DND-41 (cell line): ENCODE measurements at regions not wholly inside any gene's neighbourhood (a gene's known extent, or its start where the extent isn't known, plus 50 kb on each side); places are given as distances from the start of the nearest gene placed in this dataset.

Source experiments
- ATAC-seq: fragments of 200-7000 bp; cut with Tn5 transposase; 3 replicates; pipeline ENCODE4 v1.9.1; 2021; ENCODE audit warnings: low read depth; ENCODE audit not compliant: insufficient read depth
- DNase-seq: peaks from one replicate; pipeline ENCODE4 v3.0.0-alpha.2; 2020
- H2AFZ ChIP-seq: 2 replicates; pipeline ENCODE4 v1.6.0; 2012; ENCODE audit warnings: low read depth, low read length
- H3K27ac ChIP-seq: 2 replicates; pipeline ENCODE4 v1.5.1; 2012; ENCODE audit warnings: low read length, inconsistent platforms
- H3K27me3 ChIP-seq: fragments of 200-600 bp; sonication (generic); 2 replicates; pipeline ENCODE4 v1.6.0; 2012; ENCODE audit warnings: low read length, mild to moderate bottlenecking, inconsistent platforms; ENCODE audit not compliant: insufficient read depth, poor library complexity
- H3K36me3 ChIP-seq: 2 replicates; pipeline ENCODE4 v1.5.1; 2012; ENCODE audit warnings: low read length, inconsistent platforms; ENCODE audit not compliant: insufficient read depth
- H3K4me1 ChIP-seq: 2 replicates; pipeline ENCODE4 v1.5.1; 2012; ENCODE audit warnings: mild to moderate bottlenecking, low read length; ENCODE audit not compliant: insufficient read depth
- H3K4me2 ChIP-seq: 2 replicates; pipeline ENCODE4 v1.6.0; 2012; ENCODE audit warnings: mild to moderate bottlenecking, moderate library complexity, low read length, inconsistent platforms; ENCODE audit not compliant: insufficient read depth
- H3K4me3 ChIP-seq, 2 experiments: fragments of 200-600 bp in 1 of 2; shearing (Covaris generic) in 1 of 2; 2 replicates each; pipeline ENCODE4 v1.5.1; 2012 to 2016; ENCODE audit warnings: inconsistent platforms in 2 of 2, low read length in 2 of 2, mild to moderate bottlenecking in 2 of 2, low read depth in 1 of 2, moderate library complexity in 1 of 2
- H3K79me2 ChIP-seq: 2 replicates; pipeline ENCODE4 v1.6.0; 2012; ENCODE audit warnings: low read length, inconsistent platforms; ENCODE audit not compliant: insufficient read depth
- H3K9ac ChIP-seq: 2 replicates; pipeline ENCODE4 v1.6.0; 2012; ENCODE audit warnings: low read depth, mild to moderate bottlenecking, inconsistent platforms, low read length, moderate library complexity
- H3K9me3 ChIP-seq: 2 replicates; pipeline ENCODE4 v1.5.1; 2012; ENCODE audit warnings: low read length, moderate library complexity, mild to moderate bottlenecking, inconsistent platforms; ENCODE audit not compliant: insufficient read depth, severe bottlenecking
- H4K20me1 ChIP-seq: 2 replicates; pipeline ENCODE4 v1.6.0; 2012; ENCODE audit warnings: low read length; ENCODE audit not compliant: insufficient read depth
- EZH2 ChIP-seq: IDR thresholded peaks from 3 replicates; pipeline ENCODE4 v1.6.1; 2012; ENCODE audit warnings: borderline replicate concordance, low read depth, mild to moderate bottlenecking, moderate library complexity, low read length, inconsistent platforms; ENCODE audit not compliant: severe bottlenecking
- TF ChIP-seq, protein P1 (sequence below): IDR thresholded peaks from 2 replicates; pipeline ENCODE4 v1.5.1; 2012; ENCODE audit warnings: borderline replicate concordance, low read length, moderate library complexity, mild to moderate bottlenecking; ENCODE audit not compliant: poor library complexity, severe bottlenecking; ENCODE audit errors: extremely low read depth

GRCh38 chr2:35428548-35428947 lies 927.0 kb upstream of the CRIM1 start:
- Histone ChIP-seq H3K4me2 (no peak overlapping the region), H3K9ac (no peak overlapping the region), H4K20me1 (no peaks in the 10 kb centered on the region), H2AFZ (no peak overlapping the region), H3K27me3 (no peaks in the 10 kb centered on the region), H3K4me3 (no peak overlapping the region), H3K4me1 (no peaks in the 10 kb centered on the region), H3K9me3 (no peaks in the 10 kb centered on the region), H3K36me3 (no peaks in the 10 kb centered on the region), H3K27ac (no peak overlapping the region), H3K79me2 (no peaks in the 10 kb centered on the region)
- no peak for TF ChIP-seq EZH2
- TF ChIP-seq, protein P1, sequence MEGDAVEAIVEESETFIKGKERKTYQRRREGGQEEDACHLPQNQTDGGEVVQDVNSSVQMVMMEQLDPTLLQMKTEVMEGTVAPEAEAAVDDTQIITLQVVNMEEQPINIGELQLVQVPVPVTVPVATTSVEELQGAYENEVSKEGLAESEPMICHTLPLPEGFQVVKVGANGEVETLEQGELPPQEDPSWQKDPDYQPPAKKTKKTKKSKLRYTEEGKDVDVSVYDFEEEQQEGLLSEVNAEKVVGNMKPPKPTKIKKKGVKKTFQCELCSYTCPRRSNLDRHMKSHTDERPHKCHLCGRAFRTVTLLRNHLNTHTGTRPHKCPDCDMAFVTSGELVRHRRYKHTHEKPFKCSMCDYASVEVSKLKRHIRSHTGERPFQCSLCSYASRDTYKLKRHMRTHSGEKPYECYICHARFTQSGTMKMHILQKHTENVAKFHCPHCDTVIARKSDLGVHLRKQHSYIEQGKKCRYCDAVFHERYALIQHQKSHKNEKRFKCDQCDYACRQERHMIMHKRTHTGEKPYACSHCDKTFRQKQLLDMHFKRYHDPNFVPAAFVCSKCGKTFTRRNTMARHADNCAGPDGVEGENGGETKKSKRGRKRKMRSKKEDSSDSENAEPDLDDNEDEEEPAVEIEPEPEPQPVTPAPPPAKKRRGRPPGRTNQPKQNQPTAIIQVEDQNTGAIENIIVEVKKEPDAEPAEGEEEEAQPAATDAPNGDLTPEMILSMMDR, result peak; percentile 61
- DNase-seq (peak; percentile 24), ATAC-seq (no peak)

GRCh38 chr2:35421485-35421884 lies 934.1 kb upstream of the CRIM1 start:
- H3K27me3 ChIP-seq, result no peaks in the 10 kb centered on the region
- no peaks in the 10 kb centered on the region for H3K79me2 ChIP-seq
- no peak for ATAC-seq
- no peaks in the 10 kb centered on the region for H3K9me3 ChIP-seq
- no peak overlapping the region for H3K4me3 ChIP-seq
- no peak overlapping the region for H2AFZ ChIP-seq
- H3K4me1 ChIP-seq, result no peaks in the 10 kb centered on the region
- no peak for DNase-seq
- H4K20me1 ChIP-seq, result no peaks in the 10 kb centered on the region
- no peak overlapping the region for H3K4me2 ChIP-seq
- TF ChIP-seq, protein P1, result no peak
- TF ChIP-seq EZH2, result no peak
- no peaks in the 10 kb centered on the region for H3K36me3 ChIP-seq
- no peak overlapping the region for H3K27ac ChIP-seq
- no peak overlapping the region for H3K9ac ChIP-seq

- Histone ChIP-seq H3K9ac (no peak overlapping the region), H3K36me3 (no peaks in the 10 kb centered on the region)
These were observed 938.3 kb upstream of the CRIM1 start for GRCh38 chr2:35417293-35417692.

More at GRCh38 chr2:35417293-35417692, 938.3 kb upstream of the CRIM1 start:
- no peaks in the 10 kb centered on the region for H3K4me1 ChIP-seq
- H3K9me3 ChIP-seq, result no peaks in the 10 kb centered on the region
- no peak for DNase-seq
- TF ChIP-seq, protein P1, result no peak
- TF ChIP-seq EZH2, result no peak
- ATAC-seq, result no peak
- no peaks in the 10 kb centered on the region for H3K79me2 ChIP-seq
- H2AFZ ChIP-seq, result no peak overlapping the region
- H3K27ac ChIP-seq, result no peak overlapping the region
- H3K4me2 ChIP-seq, result no peak overlapping the region
- no peak overlapping the region for H3K4me3 ChIP-seq
- H4K20me1 ChIP-seq, result no peaks in the 10 kb centered on the region
- H3K27me3 ChIP-seq, result no peaks in the 10 kb centered on the region
